GDM1 (cell line): ENCODE measurements at regions not wholly inside any gene's neighbourhood (a gene's known extent, or its start where the extent isn't known, plus 50 kb on each side); places are given as distances from the start of the nearest gene placed in this dataset.

Experiments used
- DNase-seq: peaks from one replicate; lab custom pipeline; 2025; lab: John Stamatoyannopoulos, UW

DNA sequence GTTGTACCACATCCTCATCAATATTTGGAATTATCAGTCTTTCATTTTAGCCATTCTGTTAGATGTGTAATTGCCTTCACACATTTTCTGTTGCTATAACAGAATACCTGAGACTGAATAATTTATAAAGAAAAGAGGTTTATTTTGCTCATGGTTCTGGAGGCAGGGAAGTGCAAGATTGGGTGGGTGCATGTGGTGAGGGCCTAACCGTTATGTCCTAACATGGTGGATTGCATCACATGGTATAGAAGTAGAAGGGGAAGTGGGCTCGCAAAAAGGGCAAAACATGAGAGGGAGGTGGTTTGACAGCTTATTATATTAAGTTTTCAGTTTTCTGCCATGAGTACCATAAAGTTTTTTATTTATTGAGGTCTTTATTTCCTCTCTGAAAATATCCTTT lies 452.0 kb downstream of the ARL4A start:
- DNase-seq = no peak

DNA sequence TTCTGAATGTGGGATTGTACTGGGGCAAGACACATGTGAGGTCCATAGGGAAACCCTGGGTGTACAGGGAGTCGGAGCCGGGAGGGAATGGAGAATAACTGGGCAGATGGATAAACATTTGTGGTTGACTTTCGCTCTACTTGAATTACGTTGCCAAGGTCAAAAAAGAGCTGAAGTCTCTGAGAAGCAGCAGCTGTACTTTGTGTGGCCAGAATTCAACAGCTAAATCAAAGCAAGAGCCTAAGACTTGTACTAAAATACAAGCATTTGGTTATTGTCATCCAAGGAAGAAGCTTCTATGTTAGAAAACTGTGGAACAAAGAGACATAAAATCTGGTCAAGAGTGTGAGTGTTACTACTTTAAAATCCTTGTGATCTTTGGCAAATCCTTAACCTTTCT lies 457.2 kb downstream of the ARL4A start:
- DNase-seq = no peak

DNA sequence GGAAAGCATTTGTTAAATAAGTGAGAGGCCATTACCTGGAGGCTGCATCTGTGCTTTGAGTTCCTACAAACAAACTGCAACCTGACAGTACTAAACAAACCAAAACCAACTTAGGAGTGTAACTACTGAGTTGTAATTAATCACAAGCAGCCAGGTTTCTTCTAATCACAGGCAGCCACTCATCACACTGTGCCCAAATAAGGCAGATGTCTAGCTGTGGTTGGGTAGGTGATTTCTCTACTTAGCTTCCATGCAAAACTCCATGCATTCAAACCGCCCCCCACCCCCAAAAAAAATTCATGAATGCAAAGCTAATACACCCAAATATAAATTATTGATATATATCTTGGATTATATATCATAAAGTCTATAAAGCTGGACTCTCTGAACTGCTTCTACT lies 461.1 kb downstream of the ARL4A start:
- no peak for DNase-seq

DNA sequence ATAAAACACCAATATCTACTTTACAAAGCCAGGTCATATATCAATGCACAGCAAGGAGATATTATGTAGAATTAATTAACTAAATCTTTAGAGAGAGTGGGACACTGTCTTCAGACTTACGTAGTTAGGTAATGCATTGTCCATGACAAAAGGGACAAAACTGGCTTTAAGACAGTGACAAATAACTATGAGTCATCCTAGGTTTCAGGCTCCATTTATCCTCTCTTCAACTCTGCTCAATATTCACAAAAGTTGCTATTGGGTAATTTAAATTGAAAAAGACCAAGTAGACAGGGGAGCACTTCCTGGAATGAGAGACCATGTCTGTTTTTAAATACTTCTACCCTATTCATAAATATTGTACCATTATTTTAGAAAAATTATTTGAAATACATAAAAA lies 464.5 kb downstream of the ARL4A start:
- no peak for DNase-seq

DNA sequence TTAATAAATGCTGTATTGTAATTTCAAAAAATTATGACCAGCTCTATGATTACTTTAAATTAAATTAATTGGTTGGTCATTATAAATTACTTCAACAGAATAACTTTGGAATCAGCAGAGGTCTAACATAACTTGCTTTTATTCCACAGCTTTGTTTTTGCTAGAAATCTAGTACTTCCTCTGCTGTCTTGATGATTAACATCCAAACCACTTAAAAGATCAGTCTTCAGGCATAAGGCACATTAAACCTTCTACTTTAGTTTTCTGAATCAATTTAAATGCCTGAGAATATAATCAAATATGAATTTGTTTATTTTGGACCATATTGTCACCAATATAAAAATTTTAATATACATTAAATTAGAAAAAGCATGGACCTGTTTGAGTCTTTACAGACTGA lies 465.3 kb downstream of the ARL4A start:
- no peak for DNase-seq

DNA sequence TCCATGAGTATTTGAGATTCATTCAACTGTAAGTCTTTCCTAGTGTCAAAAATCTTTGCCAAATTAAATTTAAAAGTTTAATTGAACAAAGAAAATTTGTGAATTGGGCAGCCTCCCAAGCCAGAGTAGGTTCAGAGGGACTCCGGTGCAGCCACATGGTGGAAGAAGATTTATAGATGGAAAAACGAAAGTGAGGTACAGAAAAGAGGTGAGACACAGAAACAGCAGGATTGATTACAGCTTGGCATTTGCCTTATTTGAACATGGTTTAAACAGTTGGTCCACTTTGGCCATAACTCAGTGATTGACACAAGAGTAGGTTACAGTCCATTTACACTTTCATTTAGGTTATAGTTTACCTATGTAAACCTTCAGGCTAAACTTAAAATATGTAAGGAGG lies 465.8 kb downstream of the ARL4A start:
- no peak for DNase-seq

DNA sequence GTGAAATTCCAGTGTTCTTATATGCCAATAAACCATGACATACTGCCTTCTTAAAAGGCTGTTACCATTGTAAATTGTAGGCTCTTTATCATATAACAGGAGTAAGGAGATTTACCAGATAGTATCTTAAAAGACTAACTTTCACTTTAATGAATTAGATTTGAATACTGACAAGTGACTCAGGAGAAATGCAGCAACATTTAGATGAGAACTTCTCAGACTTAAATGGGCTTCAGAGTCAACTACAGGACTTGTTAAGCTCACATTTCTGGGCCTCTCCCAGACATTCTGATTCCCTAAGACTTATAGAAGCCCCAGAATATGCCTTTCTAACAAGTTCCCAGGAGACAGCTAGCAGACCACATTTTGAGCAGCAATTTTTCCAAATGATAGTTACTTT lies 466.3 kb downstream of the ARL4A start:
- DNase-seq = no peak

DNA sequence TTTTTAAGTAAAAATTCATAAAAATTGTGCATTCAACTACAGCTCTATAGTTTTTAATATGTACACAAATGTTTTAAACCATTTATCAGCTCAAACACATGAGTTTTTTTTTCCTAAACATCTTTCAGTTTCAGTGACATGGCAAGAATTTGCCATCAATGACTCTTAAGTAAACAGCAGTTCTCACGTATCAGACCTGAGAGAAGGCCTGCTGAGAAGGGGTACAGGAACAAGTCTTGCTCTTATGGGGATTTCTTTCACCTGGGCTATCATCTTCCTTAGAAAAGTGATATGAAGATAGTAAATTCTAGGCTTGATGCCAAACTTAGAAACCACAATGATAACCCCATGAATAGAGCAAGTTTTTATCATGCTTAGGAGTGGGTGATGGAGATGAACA lies 467.8 kb downstream of the ARL4A start:
- DNase-seq = no peak

DNA sequence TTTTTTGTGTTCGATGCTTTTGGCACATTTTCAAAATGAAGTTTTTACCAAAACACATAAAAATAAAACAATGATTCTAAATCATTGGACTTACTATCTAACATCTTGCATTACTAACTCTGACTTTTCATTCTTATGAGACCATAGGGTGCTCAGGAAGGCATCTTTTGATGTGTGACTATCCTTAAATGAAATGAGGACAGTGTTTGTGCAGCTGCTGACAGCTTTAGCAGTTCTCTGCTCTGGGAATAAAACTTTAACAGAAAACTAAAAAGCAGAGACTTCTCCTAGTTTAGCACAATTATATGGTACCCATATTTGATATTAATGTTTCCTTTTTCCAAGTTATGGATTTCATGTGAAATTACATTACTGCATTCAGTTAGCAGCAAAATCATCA lies 471.6 kb downstream of the ARL4A start:
- no peak for DNase-seq

DNA sequence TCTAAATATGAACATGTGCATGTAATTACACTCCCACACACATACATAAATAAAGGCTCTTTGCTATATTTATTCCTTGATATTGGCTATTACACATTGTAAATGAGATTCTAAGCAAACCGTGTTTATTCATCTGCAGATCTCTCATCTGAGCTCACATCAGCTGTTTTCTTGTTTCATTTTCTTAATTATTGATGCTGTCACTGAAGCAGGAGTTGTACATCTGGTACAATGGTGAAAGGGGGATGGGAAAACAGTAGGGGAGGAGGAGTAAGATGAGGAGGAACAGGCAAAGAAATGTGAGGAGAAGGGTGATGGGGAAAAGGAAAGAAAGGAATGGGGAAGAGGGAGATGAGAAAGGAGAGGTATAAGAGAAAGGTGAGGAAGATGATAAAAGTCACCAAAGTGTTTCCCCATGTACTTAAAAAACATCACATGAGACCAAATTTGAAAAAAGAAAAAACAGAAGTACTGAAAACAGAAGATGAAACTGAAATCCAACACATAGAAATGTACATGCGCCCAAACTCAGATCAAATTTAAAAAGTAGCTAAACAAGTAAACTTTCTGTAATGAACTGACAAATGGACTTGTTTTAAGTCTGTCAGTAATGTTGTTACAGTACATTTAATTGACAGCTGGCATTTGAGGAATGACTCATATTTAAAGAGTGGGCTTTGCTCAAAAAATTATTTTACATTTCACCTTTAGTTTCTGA lies 472.2 kb downstream of the ARL4A start:
- DNase-seq = no peak

DNA sequence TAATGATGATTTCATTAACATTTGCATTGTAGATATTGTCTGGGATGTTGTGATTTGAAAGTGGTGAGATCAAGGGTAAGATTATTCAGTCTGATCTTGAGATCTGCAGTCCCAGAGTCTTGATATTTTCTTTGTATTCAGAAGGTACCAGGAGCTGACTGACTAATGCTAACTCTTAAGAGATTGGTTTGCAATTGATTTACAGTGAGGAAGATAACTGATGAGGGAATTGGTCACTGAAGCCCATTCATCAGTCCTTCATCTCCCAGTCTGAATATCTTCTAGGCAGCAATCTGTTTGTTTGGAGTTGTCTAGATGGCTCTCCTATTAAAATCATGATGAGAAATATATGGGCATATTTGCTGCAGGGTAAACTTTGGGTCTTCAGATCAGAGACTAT lies 473.7 kb downstream of the ARL4A start:
- no peak for DNase-seq

DNA sequence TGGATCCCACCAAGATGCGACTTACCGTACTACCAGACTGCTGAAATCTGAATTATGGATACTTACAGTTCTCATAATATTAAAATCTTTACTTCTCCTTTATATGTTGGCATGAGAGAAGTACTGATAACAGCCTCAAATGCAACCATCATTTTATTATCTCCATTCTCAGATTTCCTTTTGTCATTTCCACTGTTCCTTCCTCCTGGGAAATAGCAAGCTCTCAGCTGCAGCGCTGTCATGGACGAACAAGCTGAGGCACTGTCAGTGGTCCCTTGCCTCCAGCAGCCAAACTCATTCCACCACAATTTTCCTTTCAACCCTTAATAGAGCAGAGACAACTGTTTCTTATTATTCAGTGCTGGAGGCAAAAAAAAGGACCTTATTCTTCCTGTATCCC lies 478.4 kb downstream of the ARL4A start:
- no peak for DNase-seq

DNA sequence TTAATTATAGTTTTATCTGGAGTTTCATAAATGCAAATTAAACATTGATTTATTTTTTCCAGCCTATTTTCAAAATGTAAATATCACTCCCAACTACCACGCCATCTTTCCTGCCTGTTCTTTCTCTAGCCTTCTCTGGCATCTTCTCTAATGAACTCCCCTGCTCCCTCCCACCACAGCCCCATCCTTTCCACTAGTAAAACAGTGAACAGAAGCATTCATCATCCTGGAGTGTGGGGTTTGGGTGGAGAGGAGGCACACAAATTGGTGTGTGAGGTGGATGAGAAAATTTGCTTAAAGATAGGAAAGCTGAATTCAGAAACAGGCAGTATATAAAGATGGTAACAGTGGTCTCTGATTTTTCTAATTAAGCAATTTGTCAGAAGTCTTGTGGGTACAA lies 479.4 kb downstream of the ARL4A start:
- no peak for DNase-seq

DNA sequence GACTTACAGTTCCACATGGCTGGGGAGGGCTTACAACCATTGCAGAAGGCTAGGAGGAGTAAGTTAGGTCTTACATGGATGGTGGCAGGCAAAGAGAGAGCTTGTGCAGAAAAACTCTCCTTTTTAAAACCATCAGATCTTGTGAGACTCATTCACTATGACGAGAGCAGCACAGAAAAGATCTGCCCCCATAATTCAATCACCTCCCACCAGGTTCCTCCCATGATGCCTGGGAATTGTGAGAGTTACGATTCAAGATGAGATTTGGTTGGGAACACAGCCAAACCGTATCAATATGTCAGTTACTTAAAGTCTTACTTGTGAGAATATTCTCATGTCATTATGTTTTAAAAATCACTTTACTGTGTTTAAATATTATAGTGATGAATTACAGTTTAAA lies 481.9 kb downstream of the ARL4A start:
- DNase-seq = no peak

DNA sequence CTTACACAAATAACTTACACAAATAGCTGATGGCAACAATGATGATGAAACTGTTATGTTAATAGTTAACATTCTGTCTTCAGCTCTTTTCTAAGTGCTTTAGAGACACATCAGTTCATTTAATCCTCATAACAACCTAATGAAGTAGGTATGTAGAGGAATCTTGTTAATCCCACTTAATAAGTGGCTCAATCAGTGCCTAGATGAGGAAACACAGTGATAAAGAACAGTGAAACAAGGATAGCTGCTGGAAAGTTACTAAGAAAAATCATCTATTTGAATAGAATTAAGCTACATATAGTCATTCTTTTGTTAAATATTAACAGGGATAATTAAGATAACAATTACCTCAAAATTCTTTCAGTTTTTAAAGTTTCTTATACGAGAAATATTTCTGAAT lies 487.6 kb downstream of the ARL4A start:
- DNase-seq = no peak

DNA sequence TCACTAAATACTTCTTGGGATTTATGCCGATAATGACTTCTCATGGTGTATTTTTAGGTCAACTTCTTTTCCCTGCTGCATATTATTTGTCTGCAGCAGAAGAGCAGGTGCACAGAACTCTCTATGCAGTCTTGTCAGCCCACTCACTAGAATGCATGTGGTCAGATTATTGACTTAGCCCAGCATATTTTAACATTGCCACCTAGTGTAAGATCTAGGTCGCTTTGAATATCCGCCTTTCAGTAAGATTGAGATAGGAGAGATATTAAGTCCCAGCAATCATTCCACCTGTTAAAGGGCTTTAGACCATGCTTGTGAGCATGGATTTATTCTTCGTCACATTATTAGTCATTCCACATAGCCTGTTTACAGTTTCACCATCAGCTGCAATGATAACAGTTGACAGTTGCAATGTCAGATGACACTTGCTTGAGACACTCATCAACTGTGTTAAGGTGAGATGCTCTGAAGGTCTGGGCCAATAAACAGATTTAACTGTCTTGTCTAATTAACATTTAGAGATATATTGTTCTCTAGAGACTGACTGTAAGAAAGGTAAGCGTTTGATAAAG lies 491.7 kb downstream of the ARL4A start:
- DNase-seq = no peak

DNA sequence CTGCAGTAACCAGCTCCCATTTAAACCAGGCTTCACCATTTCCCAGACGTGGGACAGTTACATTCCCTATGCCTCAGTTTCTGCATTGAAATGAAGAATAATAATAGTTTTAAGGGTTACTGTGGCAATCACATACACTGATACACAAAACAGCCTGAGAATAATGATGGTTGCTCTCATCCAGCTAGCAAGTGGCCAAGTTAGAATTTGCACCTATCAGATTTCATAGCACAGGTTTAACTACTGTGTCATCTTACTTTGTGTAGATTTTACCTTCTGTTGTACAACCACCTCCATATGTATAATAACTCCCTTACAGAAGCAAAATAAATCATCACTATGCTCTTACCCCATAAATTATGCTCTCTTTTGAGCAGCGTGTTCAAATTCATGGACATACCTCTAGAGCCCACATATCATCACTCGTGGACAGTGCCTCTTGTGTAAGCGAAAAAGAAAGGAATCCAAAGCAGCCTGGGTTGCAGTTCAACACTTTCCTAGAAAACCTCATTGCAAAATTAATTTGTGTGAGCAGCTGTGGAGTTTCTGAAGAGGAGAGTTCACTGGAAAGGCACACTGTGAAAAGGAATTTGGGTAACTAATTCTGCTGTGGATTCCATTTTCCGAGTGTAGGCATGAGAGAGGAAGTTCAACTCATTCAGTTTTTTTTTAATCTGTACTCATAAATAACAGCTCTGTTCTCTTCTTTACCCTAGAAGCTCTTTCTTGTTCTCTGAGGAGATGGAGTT lies 492.5 kb downstream of the ARL4A start:
- no peak for DNase-seq

DNA sequence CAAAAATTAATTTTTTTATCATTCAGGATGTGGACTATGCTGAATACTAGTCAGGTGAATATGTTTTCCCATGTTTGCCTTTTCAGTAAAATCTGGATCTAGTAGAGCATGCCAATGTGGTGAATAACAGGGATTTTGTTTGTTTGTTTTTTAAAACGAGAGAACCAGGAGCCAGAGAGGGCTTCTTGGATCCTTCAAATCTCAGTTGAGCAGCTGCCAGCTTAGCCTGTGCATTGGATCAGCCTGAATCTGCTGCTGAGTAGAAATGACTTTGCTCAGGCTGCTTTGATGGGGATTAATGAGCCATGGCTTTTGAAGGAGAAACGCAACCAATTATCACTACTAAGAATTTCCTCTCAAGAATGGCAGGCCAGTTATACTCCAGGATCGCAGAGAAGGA lies 493.8 kb downstream of the ARL4A start:
- DNase-seq = no peak

DNA sequence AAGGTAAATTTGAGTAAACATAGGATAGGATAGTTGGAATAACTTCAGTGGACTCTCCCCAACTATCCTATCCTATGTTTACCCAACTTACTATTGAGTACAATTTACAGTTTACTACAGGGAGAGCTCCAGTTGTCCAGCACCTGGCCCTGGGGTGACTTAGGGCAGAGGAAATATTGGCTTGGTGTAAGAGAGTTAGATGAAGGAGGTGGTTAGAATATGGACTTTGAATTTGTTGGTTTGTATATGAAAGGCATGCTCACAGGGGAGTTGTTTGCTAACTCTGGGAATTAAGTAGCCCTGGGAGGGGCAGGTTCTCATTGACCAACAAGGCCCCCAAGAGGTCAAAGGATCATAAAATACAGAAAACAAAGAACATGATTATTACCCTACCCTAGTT lies 497.7 kb downstream of the ARL4A start:
- DNase-seq = no peak

DNA sequence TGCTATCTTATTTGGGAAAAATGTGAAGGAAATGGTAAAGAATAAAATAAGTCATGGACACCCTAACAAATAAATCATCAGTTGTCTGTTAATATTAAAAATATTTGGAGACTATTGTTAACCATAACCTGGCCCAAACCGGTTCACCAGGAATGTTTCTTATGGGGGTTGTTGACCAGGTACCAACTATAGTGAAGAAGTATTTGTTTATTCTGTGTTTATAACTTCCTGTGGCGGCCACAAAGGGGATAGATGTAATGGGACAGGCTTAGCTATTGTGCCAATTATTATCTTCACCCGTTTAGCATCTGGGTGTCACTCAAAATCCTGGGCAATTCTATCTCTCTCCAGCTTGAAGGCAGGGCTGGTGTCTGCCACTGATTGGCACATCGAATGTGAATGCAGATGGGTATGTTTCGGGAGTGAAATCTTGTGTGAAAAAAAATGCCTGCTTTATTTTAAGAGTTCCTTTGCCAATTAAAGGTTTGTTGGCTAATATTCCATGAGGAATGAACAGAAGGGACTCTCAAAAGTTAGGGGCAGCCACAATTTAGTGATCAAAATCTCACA lies 500.9 kb downstream of the ARL4A start:
- DNase-seq = no peak

DNA sequence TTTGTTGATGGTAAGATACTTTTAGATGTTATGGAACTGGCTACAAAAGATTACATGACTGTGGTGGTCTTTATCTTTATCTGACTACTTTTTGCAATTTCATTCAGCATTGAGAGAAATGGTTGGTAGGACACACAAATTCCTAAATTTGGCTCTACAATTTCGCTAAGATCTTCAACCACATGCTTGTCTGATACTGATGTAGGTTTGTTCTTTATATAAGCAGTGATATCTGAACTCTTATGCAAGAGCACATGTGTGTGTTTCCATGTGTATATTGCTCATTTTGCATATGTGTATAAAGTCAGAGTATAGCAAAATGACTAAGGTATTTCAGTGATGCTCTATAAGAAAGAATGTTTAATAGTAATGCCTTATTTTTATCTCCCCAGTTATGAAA lies 501.5 kb downstream of the ARL4A start:
- no peak for DNase-seq

DNA sequence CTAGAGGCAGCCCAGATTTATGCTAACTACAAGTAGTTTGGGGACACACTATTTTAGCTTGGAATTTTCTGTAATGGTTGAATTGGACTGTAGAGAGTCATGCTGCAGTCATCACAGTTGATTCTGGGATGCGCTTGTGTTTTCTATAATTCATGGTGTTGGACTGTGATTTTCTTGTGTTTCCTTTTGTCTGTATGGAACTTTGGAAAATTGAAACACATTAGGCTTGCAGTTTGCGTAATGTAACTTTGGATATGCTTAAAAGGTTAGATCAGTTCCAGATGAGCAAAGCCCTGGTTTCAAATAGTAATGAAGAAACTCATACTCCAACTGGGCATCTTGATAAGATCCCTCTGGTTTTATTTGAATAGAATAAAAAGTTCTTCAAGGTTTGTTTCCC lies 502.2 kb downstream of the ARL4A start:
- DNase-seq = no peak

DNA sequence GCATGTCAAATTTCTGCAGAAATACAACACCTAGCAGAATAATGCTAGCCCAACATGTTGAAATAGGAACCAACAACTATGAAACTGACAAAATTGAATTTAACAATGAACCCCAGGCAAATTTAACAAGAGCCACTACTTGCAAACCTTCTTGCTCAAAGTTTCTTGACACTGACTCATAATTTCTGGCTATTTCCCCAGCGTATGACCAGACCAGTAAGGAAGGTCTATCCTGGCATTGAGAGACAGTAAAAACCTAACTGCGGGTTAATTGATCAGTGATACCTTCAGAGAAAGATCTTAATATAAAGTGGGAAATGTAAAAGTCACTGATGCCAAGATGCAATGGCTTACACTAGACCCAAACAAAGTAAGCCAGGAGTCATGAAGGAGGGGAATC lies 510.1 kb downstream of the ARL4A start:
- DNase-seq = no peak
